VCaP (cell line): ENCODE measurements at regions not wholly inside any gene's neighbourhood (a gene's known extent, or its start where the extent isn't known, plus 50 kb on each side); places are given as distances from the start of the nearest gene placed in this dataset.

Source experiments
- H3K27ac ChIP-seq: fragments of 450-650 bp; 2 replicates; pipeline ENCODE4 v1.5.1; 2017
- TF ChIP-seq, protein P1 (sequence below): fragments of 450-650 bp; conservative IDR thresholded peaks from 2 replicates; pipeline ENCODE4 v1.5.1; 2017; ENCODE audit warnings: mild to moderate bottlenecking, moderate library complexity

GRCh38 chr14:47826809-47827208 is 151.4 kb upstream of the MDGA2 start:
- TF ChIP-seq, protein P1, sequence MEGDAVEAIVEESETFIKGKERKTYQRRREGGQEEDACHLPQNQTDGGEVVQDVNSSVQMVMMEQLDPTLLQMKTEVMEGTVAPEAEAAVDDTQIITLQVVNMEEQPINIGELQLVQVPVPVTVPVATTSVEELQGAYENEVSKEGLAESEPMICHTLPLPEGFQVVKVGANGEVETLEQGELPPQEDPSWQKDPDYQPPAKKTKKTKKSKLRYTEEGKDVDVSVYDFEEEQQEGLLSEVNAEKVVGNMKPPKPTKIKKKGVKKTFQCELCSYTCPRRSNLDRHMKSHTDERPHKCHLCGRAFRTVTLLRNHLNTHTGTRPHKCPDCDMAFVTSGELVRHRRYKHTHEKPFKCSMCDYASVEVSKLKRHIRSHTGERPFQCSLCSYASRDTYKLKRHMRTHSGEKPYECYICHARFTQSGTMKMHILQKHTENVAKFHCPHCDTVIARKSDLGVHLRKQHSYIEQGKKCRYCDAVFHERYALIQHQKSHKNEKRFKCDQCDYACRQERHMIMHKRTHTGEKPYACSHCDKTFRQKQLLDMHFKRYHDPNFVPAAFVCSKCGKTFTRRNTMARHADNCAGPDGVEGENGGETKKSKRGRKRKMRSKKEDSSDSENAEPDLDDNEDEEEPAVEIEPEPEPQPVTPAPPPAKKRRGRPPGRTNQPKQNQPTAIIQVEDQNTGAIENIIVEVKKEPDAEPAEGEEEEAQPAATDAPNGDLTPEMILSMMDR: no peak

DNA sequence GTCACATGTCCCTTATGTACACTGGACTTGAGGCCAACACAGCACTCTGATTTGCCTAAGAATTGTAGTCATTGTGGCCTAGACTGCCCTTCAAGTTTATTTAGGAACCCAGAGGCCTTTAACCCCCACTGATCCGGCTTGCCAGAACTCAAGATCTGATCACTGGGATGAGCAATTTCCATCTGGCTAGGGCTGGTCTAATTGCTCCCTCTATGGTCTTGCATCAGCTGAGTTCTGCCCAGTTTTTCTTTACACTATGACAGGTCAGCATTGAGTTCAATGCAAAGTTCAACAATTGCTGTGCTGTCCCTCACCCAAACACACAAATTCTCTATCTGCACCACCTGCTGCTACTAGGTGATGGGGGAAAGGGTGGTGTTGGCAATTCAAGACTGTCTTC is 146.9 kb upstream of the MDGA2 start:
- TF ChIP-seq, protein P1: no peak
- H3K27ac ChIP-seq: no peak overlapping the region

More at GRCh38 chr14:47826809-47827208, 151.4 kb upstream of the MDGA2 start:
- H3K27ac ChIP-seq: no peak overlapping the region

- TF ChIP-seq, protein P1: no peak
- H3K27ac ChIP-seq: no peak overlapping the region
These were observed 145.7 kb upstream of the MDGA2 start for GRCh38 chr14:47821135-47821534.

GRCh38 chr14:47790477-47790876 is 115.1 kb upstream of the MDGA2 start:
- TF ChIP-seq, protein P1: no peak
- no peak overlapping the region for H3K27ac ChIP-seq

DNA sequence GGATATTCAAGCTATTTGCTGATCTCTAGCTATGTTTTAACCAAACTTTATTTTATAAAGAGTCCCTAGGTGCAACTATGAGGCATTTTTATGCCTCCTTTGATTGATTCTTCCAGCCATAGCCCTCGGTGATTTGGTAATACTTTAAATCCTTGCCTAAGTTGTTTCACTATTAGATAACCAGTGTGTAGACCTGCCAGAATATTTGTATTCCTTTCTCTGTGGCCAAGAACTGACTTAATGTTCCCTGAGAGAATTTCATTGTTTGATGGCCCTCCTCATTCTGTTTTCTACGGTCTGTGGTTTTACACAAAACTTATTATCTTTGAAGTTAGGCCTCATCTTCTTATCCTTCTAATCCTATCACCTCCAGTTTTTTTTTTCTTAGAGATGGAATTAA is 109.7 kb upstream of the MDGA2 start:
- TF ChIP-seq, protein P1: no peak
- no peak overlapping the region for H3K27ac ChIP-seq

GRCh38 chr14:47778631-47779030 is 103.2 kb upstream of the MDGA2 start:
- no peak overlapping the region for H3K27ac ChIP-seq
- TF ChIP-seq, protein P1: no peak

DNA sequence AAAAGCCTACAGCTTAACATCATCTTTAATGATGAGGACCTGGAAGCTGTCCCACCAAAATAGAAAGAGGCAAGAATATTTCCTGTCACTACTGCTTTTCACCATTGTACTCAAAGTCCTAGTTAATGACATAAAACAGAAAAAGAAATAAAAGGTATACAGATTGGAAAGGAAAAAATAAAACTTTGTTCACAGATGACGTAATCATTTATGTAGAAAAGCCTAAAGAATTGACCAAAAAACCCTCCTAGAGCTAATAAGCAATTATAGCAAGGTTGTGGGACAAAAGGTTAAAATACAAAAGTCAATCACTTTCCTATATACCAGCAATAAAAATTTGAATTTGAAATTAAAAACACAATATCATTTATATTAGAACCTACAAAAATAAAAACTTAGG is 97.2 kb upstream of the MDGA2 start:
- H3K27ac ChIP-seq: no peak overlapping the region
- TF ChIP-seq, protein P1: no peak
